HCT116 (cell line): ENCODE measurements at regions not wholly inside any gene's neighbourhood (a gene's known extent, or its start where the extent isn't known, plus 50 kb on each side); places are given as distances from the start of the nearest gene placed in this dataset.

Source experiments
- ATAC-seq: fragments of 200-7000 bp; cut with Tn5 transposase; 2 replicates; pipeline ENCODE4 v1.9.1; 2020; ENCODE audit warnings: mild to moderate bottlenecking, moderate library complexity
- BruUV-seq: library from RNA; stranded (reverse); fragments of 400-500 nt; replicated peaks from 2 replicates; lab custom pipeline; 2021; lab: Mats Ljungman, UMichigan
- CTCF ChIA-PET: fragments of 300-600 bp; sonication (Branson Sonifier 250); formaldehyde crosslinking; loops from one replicate; lab custom pipeline; 2021; ENCODE audit warnings: antibody characterized with exemption; lab: Charles Lee
- POLR2A ChIA-PET: fragments of 300-600, 350-600 bp; sonication (Branson Sonifier 250); formaldehyde crosslinking; loops from one replicate; lab custom pipeline; 2021; ENCODE audit warnings: antibody characterized with exemption; lab: Charles Lee
- RAD21 ChIA-PET, 2 experiments: fragments of 300-600 bp; sonication (Branson Sonifier 250); formaldehyde crosslinking; loops; one replicate each; lab custom pipeline; 2023; ENCODE audit warnings: low total read pairs in 2 of 2; ENCODE audit not compliant: uncharacterized antibody in 2 of 2, unreplicated experiment in 2 of 2, low non-redundant PET in 1 of 2; lab: Charles Lee
- DNase-seq: peaks from one replicate; pipeline ENCODE4 v3.0.0-alpha.2; 2010; ENCODE audit warnings: low read depth, low spot score
- H2AFZ ChIP-seq: fragments of 200-600 bp; shearing (Covaris generic), sonication (generic); 2 replicates; pipeline ENCODE4 v1.6.1; 2017; ENCODE audit warnings: low read depth, mixed run types, mixed read lengths, antibody characterized with exemption, low read length; ENCODE audit not compliant: poor library complexity, severe bottlenecking
- H3K27ac ChIP-seq: 2 replicates; pipeline ENCODE4 v1.5.1; 2012; ENCODE audit warnings: low read depth, low read length
- H3K27me3 ChIP-seq: fragments of 200-600 bp; sonication (generic); 2 replicates; pipeline ENCODE4 v1.6.1; 2016; ENCODE audit warnings: mixed run types, low read length, mixed read lengths; ENCODE audit not compliant: insufficient read depth
- H3K36me3 ChIP-seq, 2 experiments: fragments of 200-500 bp in 1 of 2; fragments of 200-600 bp in 1 of 2; sonication (Bioruptor generic) in 1 of 2; sonication (generic) in 1 of 2; 2 replicates each; pipeline versions ENCODE4 v1.5.1 to v1.6.1; 2014 to 2016; ENCODE audit warnings: low read length in 2 of 2, inconsistent platforms in 1 of 2, mixed read lengths in 1 of 2, mixed run types in 1 of 2; ENCODE audit not compliant: insufficient read depth in 2 of 2, control insufficient read depth in 1 of 2
- H3K4me1 ChIP-seq, 2 experiments: fragments of 200-600 bp in 1 of 2; sonication (generic) in 1 of 2; 2 replicates each; pipeline versions ENCODE4 v1.5.1 to v1.6.1; 2012 to 2017; ENCODE audit warnings: low read length in 2 of 2, inconsistent platforms in 1 of 2, mild to moderate bottlenecking in 1 of 2, mixed read lengths in 1 of 2, mixed run types in 1 of 2, moderate library complexity in 1 of 2; ENCODE audit not compliant: insufficient read depth in 2 of 2, control insufficient read depth in 1 of 2
- H3K4me2 ChIP-seq: fragments of 200-600 bp; sonication (generic); 2 replicates; pipeline ENCODE4 v1.6.1; 2017; ENCODE audit warnings: mixed run types, low read length, mixed read lengths
- H3K4me3 ChIP-seq, 2 experiments: fragments of 200-600 bp in 1 of 2; sonication (generic) in 1 of 2; replicated peaks in 1 of 2; 2 replicates each; pipeline ENCODE4 v1.5.1; 2011 to 2016; ENCODE audit warnings: low read length in 2 of 2, control low read depth in 1 of 2, low read depth in 1 of 2, mild to moderate bottlenecking in 1 of 2, mixed read lengths in 1 of 2, mixed run types in 1 of 2
- H3K79me2 ChIP-seq: fragments of 200-600 bp; sonication (generic); 2 replicates; pipeline ENCODE4 v1.6.1; 2017; ENCODE audit warnings: mild to moderate bottlenecking, mixed run types, low read length, moderate library complexity, mixed read lengths; ENCODE audit not compliant: insufficient read depth
- H3K9ac ChIP-seq: fragments of 200-600 bp; sonication (generic); 2 replicates; pipeline ENCODE4 v1.6.1; 2016; ENCODE audit warnings: low read length, mixed read lengths
- H3K9me2 ChIP-seq: fragments of 200-600 bp; sonication (generic), shearing (Covaris generic); 2 replicates; pipeline ENCODE4 v1.6.1; 2017; ENCODE audit warnings: mixed run types, mild to moderate bottlenecking, moderate library complexity; ENCODE audit not compliant: insufficient read depth
- H3K9me3 ChIP-seq, 2 experiments: fragments of 200-500 bp in 1 of 2; fragments of 200-600 bp in 1 of 2; sonication (Bioruptor generic) in 1 of 2; sonication (generic) in 1 of 2; 2 replicates each; pipeline ENCODE4 v1.6.1; 2014 to 2017; ENCODE audit warnings: low read length in 2 of 2, mixed read lengths in 2 of 2, inconsistent platforms in 1 of 2, low read depth in 1 of 2, mild to moderate bottlenecking in 1 of 2, mixed run types in 1 of 2, moderate library complexity in 1 of 2; ENCODE audit not compliant: control insufficient read depth in 1 of 2, insufficient read depth in 1 of 2
- H4K20me1 ChIP-seq: fragments of 200-600 bp; sonication (generic), shearing (Covaris generic); 2 replicates; pipeline ENCODE4 v1.6.1; 2017; ENCODE audit warnings: mixed run types, mild to moderate bottlenecking, moderate library complexity; ENCODE audit not compliant: insufficient read depth
- CEBPB ChIP-seq: IDR thresholded peaks from 2 replicates; pipeline ENCODE4 v1.6.1; 2012; ENCODE audit warnings: low read depth
- ELF1 ChIP-seq: IDR thresholded peaks from 2 replicates; pipeline ENCODE4 v1.6.1; 2012; ENCODE audit warnings: low read depth, borderline replicate concordance
- EZH2phosphoT487 ChIP-seq: fragments of 200-600 bp; IDR thresholded peaks from 2 replicates; pipeline ENCODE4 v1.6.1; 2018; ENCODE audit warnings: antibody characterized with exemption, borderline replicate concordance
- POLR2A ChIP-seq: IDR thresholded peaks from 2 replicates; pipeline ENCODE4 v1.7.0; 2011; ENCODE audit warnings: borderline replicate concordance; ENCODE audit not compliant: insufficient read depth, insufficient read length; ENCODE audit errors: extremely low read depth
- RAD21 ChIP-seq: IDR thresholded peaks from 2 replicates; pipeline ENCODE4 v1.6.1; 2012; ENCODE audit warnings: low read depth, mild to moderate bottlenecking
- SIN3A ChIP-seq: IDR thresholded peaks from 2 replicates; pipeline ENCODE4 v1.6.1; 2012; ENCODE audit warnings: low read depth
- SRF ChIP-seq: IDR thresholded peaks from 2 replicates; pipeline ENCODE4 v1.6.1; 2012; ENCODE audit warnings: low read depth
- YY1 ChIP-seq: IDR thresholded peaks from 2 replicates; pipeline ENCODE4 v1.6.1; 2011; ENCODE audit warnings: low read length, low read depth, moderate library complexity, mild to moderate bottlenecking; ENCODE audit not compliant: insufficient replicate concordance; ENCODE audit errors: extremely low read depth
- ZNF274 ChIP-seq: fragments of 200-500 bp; sonication (Bioruptor generic); IDR thresholded peaks from 2 replicates; pipeline ENCODE4 v1.6.1; 2014; ENCODE audit warnings: mild to moderate bottlenecking, low read depth, low read length, inconsistent platforms
- intact Hi-C: fragments of 100-400 bp; cut with micrococcal nuclease; formaldehyde crosslinking; loops from 2 replicates; pipeline ENCODE4 v1.10.0; 2022
- TF ChIP-seq, protein P1 (sequence below): IDR thresholded peaks from 2 replicates; pipeline ENCODE4 v1.6.1; 2012
- TF ChIP-seq, protein P2 (sequence below), 3 experiments: fragments of 200-600 bp in 1 of 3; sonication (generic) in 1 of 3; IDR thresholded peaks in 2 of 3; conservative IDR thresholded peaks in 1 of 3; 2 replicates each; pipeline ENCODE4 v1.5.1; 2012 to 2017; ENCODE audit warnings: low read depth in 2 of 3, low read length in 2 of 3, antibody characterized with exemption in 1 of 3, borderline replicate concordance in 1 of 3, control low read depth in 1 of 3, mild to moderate bottlenecking in 1 of 3, mixed read lengths in 1 of 3, mixed run types in 1 of 3, moderate library complexity in 1 of 3; ENCODE audit not compliant: insufficient read depth in 1 of 3

DNA sequence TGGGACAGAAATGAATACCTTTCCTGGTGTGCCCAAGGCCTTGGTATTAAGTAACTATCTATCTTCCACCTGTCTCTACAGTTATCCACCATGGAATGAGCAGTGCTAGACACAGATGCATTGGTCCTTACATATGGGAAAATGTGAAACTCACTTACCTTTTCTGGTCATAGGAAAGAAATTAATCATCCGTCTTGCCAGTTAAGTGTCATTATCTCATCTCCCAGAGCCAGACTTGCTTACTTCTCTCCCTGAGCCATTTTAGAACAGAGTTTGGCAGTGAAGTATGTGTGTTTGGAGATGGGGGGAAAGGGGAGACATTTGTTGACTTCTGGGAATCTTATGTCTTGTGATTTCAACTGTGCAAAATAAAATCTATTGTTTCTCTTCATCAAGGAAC, 1211.0 kb upstream of the CDH6 start:
- TF ChIP-seq, protein P1, sequence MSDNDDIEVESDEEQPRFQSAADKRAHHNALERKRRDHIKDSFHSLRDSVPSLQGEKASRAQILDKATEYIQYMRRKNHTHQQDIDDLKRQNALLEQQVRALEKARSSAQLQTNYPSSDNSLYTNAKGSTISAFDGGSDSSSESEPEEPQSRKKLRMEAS = no peak
- no peak for TF ChIP-seq RAD21
- TF ChIP-seq SRF = no peak
- TF ChIP-seq ZNF274 = no peak
- H3K27me3 ChIP-seq = no peaks in the 10 kb centered on the region
- no peak overlapping the region for H3K9ac ChIP-seq
- no TSS peak for BruUV-seq
- H3K4me3 ChIP-seq = no peak overlapping the region
- POLR2A ChIA-PET = no interaction called here
- CTCF ChIA-PET = no interaction called here
- no peak overlapping the region for H3K27ac ChIP-seq
- no peaks in the 10 kb centered on the region for H3K4me1 ChIP-seq
- RAD21 ChIA-PET = no interaction called here
- no peaks in the 10 kb centered on the region for H3K79me2 ChIP-seq
- H3K9me3 ChIP-seq = peaks cover 4 to 9% of the 10 kb centered on the region in 2 experiments; a peak in 3 of 4 replicates
- no peaks in the 10 kb centered on the region for H4K20me1 ChIP-seq
- no peaks in the 10 kb centered on the region for H3K9me2 ChIP-seq
- H2AFZ ChIP-seq = no peak overlapping the region
- H3K4me2 ChIP-seq = no peak overlapping the region
- ATAC-seq (no peak), DNase-seq (no peak)
- no peaks in the 10 kb centered on the region for H3K36me3 ChIP-seq
- intact Hi-C loops = no loop called here

DNA sequence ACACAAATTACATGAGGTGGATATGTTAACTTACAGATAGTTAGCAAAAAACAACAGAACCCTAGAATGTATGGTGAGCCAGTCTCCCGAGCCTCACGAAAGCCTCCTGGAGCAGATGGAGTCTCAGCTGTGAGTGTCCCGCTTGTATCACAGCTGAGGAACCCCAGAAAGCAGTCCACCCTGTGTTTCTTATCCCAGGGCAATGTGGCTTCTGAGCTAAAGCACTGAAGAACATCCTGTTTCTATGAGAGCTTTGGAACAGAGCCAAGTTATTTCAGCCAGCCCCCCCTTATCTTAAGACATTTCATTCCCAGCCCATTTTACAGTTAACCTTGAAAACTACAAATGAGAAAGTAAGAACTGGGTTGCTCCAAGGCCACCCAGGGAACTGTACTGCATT, 1220.9 kb upstream of the CDH6 start:
- H4K20me1 ChIP-seq = no peaks in the 10 kb centered on the region
- H3K36me3 ChIP-seq = no peaks in the 10 kb centered on the region
- H3K4me2 ChIP-seq = no peak overlapping the region
- POLR2A ChIA-PET = no interaction called here
- H3K4me1 ChIP-seq = no peaks in the 10 kb centered on the region
- TF ChIP-seq CEBPB (no peak), SIN3A (no peak), ELF1 (no peak), YY1 (no peak), EZH2phosphoT487 (no peak), POLR2A (no peak)
- TF ChIP-seq, protein P2, sequence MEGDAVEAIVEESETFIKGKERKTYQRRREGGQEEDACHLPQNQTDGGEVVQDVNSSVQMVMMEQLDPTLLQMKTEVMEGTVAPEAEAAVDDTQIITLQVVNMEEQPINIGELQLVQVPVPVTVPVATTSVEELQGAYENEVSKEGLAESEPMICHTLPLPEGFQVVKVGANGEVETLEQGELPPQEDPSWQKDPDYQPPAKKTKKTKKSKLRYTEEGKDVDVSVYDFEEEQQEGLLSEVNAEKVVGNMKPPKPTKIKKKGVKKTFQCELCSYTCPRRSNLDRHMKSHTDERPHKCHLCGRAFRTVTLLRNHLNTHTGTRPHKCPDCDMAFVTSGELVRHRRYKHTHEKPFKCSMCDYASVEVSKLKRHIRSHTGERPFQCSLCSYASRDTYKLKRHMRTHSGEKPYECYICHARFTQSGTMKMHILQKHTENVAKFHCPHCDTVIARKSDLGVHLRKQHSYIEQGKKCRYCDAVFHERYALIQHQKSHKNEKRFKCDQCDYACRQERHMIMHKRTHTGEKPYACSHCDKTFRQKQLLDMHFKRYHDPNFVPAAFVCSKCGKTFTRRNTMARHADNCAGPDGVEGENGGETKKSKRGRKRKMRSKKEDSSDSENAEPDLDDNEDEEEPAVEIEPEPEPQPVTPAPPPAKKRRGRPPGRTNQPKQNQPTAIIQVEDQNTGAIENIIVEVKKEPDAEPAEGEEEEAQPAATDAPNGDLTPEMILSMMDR (IDR thresholded peaks at IDR 0.05 in 2 of 3, conservative IDR thresholded peaks at IDR 0.05 in 1 of 3; ENCODE audit: borderline replicate concordance in 1 of 3, insufficient read depth in 1 of 3, low read depth in 2 of 3, low read length in 2 of 3) = no peak
- TF ChIP-seq, protein P1 = no peak
- TF ChIP-seq, all 23 proteins: peak for 0
- Histone ChIP-seq H2AFZ (no peak overlapping the region), H3K27ac (no peak overlapping the region), H3K9ac (no peak overlapping the region), H3K27me3 (no peaks in the 10 kb centered on the region), H3K79me2 (no peaks in the 10 kb centered on the region), H3K4me3 (no peak overlapping the region), H3K9me3 (peaks cover 9 to 28% of the 10 kb centered on the region in 2 experiments; a peak in 2 of 4 replicates), H3K9me2 (no peaks in the 10 kb centered on the region)
- RAD21 ChIA-PET = no interaction called here
- BruUV-seq = no TSS peak
- no peak for ATAC-seq
- intact Hi-C loops = no loop called here
- DNase-seq = no peak
- CTCF ChIA-PET = no interaction called here
